GM18520 (cell line): ENCODE measurements at regions not wholly inside any gene's neighbourhood (a gene's known extent, or its start where the extent isn't known, plus 50 kb on each side); places are given as distances from the start of the nearest gene placed in this dataset.
"Not testable (repeated sequence)": the region's sequence is repeated elsewhere in the genome, so short reads cannot be mapped to it uniquely, and the experiment has no call there.

Experiments
- ATAC-seq: cut with Tn5 transposase; IDR thresholded peaks from one replicate; pipeline ENCODE4 v1.9.1; 2021; ENCODE audit not compliant: unreplicated experiment

- ATAC-seq: not testable (repeated sequence)
These were observed 258.2 kb downstream of the GALC start for GRCh38 chr14:87734577-87735360.

GRCh38 chr14:87733115-87733514 is 259.9 kb downstream of the GALC start:
- not testable (repeated sequence) for ATAC-seq

GRCh38 chr14:87732562-87732961 is 260.4 kb downstream of the GALC start:
- no peak for ATAC-seq

- ATAC-seq: no peak
These were observed 267.7 kb downstream of the GALC start for GRCh38 chr14:87725318-87725717.

- ATAC-seq: no peak
These were observed 280.4 kb downstream of the GALC start for GRCh38 chr14:87712396-87713090.

- no peak for ATAC-seq
These were observed 287.5 kb downstream of the GALC start for GRCh38 chr14:87705439-87705896.

- no peak for ATAC-seq
These were observed 294.5 kb downstream of the GALC start for GRCh38 chr14:87698481-87698880.

- ATAC-seq: no peak
These were observed 296.5 kb downstream of the GALC start for GRCh38 chr14:87696485-87696884.

GRCh38 chr14:87691042-87691881 is 301.7 kb downstream of the GALC start:
- ATAC-seq: no peak

GRCh38 chr14:87690076-87690613 is 302.8 kb downstream of the GALC start:
- ATAC-seq: no peak

GRCh38 chr14:87688524-87688923 is 304.5 kb downstream of the GALC start:
- ATAC-seq: no peak

GRCh38 chr14:87687420-87687819 is 305.6 kb downstream of the GALC start:
- ATAC-seq: no peak

- ATAC-seq: no peak
These were observed 306.2 kb downstream of the GALC start for GRCh38 chr14:87686746-87687145.

- no peak for ATAC-seq
These were observed 313.1 kb downstream of the GALC start for GRCh38 chr14:87679866-87680265.

GRCh38 chr14:87678624-87679023 is 314.4 kb downstream of the GALC start:
- ATAC-seq: no peak

- no peak for ATAC-seq
These were observed 316.1 kb downstream of the GALC start for GRCh38 chr14:87676814-87677437.

- no peak for ATAC-seq
These were observed 325.3 kb downstream of the GALC start for GRCh38 chr14:87667659-87668058.

GRCh38 chr14:87656315-87656714 is 336.7 kb downstream of the GALC start:
- no peak for ATAC-seq

GRCh38 chr14:87652278-87652677 is 340.7 kb downstream of the GALC start:
- ATAC-seq: no peak

GRCh38 chr14:87644689-87645088 is 348.3 kb downstream of the GALC start:
- no peak for ATAC-seq

GRCh38 chr14:87643005-87643404 is 350.0 kb downstream of the GALC start:
- no peak for ATAC-seq
